ENCODE measurements at regions not wholly inside any gene's neighbourhood (a gene's known extent, or its start where the extent isn't known, plus 50 kb on each side); places are given as distances from the start of the nearest gene placed in this dataset.

DNA sequence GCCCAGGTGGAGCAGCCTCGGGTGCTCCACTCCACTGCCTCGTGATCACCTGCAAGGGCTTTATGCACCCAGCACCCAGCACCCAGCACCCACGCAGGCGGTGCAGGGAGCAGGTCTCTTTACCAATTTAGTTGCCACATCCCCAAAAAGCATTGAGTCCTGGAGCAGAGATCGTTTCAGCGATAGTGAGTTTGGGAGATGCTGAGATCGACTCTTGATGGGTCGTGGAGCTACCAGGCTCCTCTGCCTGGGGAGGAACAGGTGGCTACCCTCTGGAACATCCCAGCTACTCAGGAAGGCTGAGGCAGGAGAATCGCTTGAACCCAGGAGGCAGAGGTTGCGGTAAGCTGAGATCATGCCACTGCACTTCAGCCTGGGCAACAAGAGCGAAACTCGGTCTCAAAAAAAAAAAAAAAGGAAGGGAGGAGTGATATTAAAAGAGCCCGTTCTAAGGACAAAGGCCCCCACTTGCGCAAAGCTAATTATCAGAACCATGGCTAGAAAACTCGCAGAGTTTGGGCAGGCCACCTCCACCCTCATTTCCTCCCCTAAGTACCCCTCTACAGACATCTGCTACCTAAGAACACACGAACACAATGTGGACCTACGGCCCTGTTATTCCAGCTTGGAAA lies 106.5 kb upstream of the SLC45A1 start:
- no peak for TF ChIP-seq POLR2A (IDR thresholded peaks at IDR 0.05)
- TF ChIP-seq, protein P1, sequence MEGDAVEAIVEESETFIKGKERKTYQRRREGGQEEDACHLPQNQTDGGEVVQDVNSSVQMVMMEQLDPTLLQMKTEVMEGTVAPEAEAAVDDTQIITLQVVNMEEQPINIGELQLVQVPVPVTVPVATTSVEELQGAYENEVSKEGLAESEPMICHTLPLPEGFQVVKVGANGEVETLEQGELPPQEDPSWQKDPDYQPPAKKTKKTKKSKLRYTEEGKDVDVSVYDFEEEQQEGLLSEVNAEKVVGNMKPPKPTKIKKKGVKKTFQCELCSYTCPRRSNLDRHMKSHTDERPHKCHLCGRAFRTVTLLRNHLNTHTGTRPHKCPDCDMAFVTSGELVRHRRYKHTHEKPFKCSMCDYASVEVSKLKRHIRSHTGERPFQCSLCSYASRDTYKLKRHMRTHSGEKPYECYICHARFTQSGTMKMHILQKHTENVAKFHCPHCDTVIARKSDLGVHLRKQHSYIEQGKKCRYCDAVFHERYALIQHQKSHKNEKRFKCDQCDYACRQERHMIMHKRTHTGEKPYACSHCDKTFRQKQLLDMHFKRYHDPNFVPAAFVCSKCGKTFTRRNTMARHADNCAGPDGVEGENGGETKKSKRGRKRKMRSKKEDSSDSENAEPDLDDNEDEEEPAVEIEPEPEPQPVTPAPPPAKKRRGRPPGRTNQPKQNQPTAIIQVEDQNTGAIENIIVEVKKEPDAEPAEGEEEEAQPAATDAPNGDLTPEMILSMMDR (IDR thresholded peaks at IDR 0.05), result no peak
- TF ChIP-seq POLR2AphosphoS5 (IDR thresholded peaks at IDR 0.05), result no peak

All from sigmoid colon (tissue), 4 donors.